ENCODE measurements at regions not wholly inside any gene's neighbourhood (a gene's known extent, or its start where the extent isn't known, plus 50 kb on each side); places are given as distances from the start of the nearest gene placed in this dataset.

DNA sequence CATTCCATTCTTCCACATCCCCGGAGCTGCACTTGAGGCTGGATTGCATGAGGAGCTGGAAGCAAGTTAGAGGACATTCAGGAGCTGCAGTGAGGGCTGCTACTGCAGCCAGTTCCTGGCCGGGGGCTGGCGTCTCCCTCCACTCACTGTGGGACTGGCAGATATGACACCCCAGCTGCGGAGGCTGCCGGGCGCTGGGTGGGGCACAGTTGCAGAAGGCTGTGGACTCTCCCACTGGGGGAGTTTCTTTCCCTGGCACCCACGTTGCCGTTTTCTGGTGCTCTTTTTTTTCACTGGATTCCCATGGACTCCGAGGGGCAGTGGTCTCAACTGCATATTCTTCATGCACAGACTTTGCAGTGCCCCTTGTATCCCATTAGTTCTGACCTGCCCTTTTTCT lies 351.1 kb upstream of the AJAP1 start:
- no peak for TF ChIP-seq EZH2 (IDR thresholded peaks at IDR 0.05; ENCODE audit: borderline replicate concordance, low read depth, low read length, severe bottlenecking)
- TF ChIP-seq, protein P1, sequence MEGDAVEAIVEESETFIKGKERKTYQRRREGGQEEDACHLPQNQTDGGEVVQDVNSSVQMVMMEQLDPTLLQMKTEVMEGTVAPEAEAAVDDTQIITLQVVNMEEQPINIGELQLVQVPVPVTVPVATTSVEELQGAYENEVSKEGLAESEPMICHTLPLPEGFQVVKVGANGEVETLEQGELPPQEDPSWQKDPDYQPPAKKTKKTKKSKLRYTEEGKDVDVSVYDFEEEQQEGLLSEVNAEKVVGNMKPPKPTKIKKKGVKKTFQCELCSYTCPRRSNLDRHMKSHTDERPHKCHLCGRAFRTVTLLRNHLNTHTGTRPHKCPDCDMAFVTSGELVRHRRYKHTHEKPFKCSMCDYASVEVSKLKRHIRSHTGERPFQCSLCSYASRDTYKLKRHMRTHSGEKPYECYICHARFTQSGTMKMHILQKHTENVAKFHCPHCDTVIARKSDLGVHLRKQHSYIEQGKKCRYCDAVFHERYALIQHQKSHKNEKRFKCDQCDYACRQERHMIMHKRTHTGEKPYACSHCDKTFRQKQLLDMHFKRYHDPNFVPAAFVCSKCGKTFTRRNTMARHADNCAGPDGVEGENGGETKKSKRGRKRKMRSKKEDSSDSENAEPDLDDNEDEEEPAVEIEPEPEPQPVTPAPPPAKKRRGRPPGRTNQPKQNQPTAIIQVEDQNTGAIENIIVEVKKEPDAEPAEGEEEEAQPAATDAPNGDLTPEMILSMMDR (IDR thresholded peaks at IDR 0.05; ENCODE audit: borderline replicate concordance, extremely low read depth, low read length, poor library complexity, severe bottlenecking) = no peak

Data from DND-41 (cell line).